ENCODE measurements at regions not wholly inside any gene's neighbourhood (a gene's known extent, or its start where the extent isn't known, plus 50 kb on each side); places are given as distances from the start of the nearest gene placed in this dataset.
A peak's percentile ranks its signal among the peaks of the same experiment; 100 is the strongest.

DNA sequence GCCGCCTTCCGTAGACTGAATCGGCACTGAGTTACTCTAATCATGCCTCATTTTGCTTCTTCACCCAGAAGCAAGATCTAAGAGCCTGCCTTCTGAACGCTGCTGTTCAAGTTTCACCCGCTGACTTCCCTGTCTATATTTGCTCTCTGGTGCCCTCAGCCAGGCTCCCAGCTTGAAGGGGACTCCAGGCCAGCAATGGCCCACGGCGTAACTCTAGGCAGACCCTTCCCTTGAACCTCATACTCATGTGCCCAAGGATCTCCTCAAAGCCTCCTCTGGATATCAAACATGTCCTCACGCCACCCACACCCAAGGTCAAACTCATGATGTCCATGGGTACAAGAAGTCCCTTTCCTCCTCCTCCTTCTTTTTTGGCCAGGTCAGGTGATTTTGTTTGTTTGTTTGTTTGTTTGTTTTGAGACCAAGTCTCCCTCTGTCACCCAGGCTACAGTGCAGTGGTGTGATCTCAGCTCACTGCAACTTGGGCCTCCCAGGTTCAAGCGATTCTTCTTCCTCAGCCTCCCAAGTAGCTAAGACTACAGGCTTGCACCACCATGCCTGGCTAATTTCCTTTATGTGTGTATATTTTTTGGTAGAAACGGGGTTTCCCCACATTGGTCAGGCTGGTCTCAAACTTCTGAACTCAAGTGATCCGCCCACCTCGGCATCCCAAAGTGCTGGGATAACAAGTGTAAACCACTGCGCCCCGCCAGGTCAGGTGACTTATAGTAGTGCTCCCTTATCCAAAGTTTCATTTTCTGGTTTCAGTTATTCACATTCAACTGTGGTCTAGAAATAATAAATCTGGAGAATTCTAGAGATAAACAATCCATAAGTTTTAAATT lies 239.0 kb downstream of the SYK start:
- FAIRE-seq (no peak), DNase-seq (ENCODE audit: low spot score) (no peak)

DNA sequence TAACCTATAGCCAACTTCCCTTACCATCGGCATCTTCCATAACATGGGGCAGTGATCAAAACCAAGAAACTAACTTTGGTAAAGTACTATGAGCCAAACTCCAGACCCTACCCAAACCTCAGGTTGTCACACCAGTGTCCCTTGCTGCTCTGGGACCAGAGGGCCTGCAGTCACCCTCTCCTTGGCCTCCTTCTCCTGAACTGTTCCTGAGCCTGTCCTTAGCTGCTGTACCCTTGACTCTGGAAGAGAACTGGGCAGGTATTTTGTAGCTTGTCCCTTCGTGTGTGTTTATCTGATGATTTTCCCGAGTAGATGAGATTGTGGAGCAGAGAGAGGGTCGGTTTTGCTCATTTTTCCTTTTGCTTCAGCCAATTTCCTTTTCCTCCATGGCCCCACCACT lies 240.4 kb downstream of the SYK start:
- no peak for FAIRE-seq
- no peak for DNase-seq (ENCODE audit: low spot score)

DNA sequence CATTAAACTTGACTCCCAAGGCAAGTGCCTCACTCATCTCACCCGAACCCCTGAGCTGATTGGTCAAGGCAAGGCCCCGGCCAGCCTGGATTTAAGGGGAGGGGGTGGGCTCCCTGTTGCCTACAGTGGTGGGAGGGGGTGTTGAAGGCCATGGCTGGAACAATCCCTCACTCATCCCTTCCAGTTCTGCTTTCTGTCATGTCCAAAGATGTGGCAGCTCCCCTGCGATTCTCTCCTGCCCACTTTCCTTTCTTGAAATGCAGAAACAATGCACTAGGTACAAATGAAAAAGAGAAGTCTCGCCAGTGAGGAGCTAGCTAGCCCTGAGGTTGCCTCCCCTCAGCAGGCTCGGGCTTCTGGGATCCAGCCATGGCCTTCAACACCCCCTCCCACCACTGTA lies 240.9 kb downstream of the SYK start:
- FAIRE-seq: no peak
- no peak for DNase-seq (ENCODE audit: low spot score)

DNA sequence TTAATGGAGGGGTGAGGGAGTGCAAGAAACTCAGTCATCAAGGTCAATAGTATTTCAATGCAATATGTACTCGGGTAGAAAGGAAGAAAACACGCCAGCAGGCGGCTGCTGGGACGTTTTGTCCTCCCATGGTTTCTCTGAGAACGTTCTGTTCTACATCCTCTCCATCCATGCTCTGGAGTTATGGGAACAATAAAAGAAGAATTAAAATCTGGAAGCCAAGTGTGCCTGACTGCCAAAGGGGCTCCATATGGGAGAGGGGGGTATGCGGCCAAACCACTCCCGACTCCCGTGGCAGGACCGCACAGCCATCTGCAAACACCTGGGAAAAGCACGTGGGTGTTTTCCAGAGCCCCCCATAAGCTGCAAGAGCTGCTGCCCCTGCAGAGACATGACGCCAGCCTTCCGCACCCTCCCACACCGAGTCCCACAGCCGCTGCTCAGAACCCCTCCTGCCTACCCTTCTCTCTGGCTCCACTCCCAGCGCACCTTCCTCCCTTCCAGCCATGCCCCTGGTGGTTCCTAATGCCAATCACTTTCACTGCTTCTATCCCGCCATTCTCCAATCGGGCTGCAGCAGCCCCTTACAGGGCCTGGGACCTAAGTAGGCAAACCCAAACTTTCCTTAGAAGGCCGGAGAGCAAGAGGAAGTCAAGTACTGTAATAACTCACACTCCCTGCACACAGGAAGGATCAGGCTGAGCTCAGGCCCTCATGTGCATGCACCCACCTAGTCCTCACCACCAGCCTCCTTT lies 241.6 kb downstream of the SYK start:
- FAIRE-seq: no peak

DNA sequence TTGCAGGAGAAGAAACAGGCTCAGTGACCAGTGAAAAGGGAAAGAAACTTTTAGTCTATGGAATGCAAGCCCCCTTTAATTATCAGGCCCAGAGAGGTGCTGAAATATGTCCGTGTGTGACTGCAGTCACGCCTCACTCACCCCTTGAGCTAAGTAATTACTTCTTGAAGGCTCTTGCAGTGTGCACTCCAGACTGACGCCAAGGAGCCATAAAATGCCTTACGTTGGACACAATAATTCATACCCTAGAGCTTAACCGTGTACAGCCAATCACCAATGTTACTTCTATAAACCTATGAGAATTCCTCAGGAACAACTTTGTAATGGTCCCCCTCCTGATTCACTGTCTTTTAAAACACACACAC lies 242.2 kb downstream of the SYK start:
- no peak for FAIRE-seq
- DNase-seq (ENCODE audit: low spot score): no peak

More for the DNA sequence above, 241.6 kb downstream of the SYK start:
- no peak for DNase-seq (ENCODE audit: low spot score)

DNA sequence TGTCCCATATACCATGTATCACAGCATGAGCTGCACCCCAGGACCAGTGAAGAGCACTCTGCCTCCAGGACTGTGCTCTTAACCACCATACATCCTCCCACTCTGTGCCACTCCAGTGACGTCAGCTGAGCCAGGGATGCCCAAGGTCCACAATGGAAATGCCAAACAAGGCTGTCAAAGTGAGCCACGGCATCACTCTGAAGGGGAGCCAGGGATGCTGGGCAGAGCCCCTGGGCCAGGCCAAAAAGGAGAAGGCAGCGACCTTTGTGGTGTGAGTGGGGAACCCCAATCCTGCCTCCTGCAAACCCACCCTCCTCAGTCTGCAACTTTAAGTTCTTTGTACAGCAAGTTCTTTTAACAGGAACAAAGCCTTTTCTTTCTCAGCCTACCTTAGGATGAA lies 242.7 kb downstream of the SYK start:
- FAIRE-seq: no peak
- DNase-seq (ENCODE audit: low spot score): no peak

DNA sequence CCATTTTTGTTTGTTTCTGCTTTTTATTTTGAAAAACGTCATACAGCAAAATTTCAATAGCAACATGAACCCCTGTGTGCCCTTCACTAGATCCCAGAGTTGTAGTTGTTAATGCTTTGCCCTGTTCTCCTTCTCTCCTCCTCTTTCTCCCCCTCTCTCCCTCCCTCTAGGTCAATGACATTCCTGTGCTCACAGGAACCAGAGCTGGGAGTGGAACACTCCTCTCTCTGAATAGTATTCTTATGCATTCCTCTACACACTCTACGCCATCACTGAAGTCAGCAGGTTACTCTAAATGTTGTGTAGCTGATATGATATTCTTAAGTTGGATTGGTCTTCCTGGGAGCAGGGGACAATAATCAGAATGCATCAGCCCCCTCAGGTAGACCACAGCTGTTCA lies 243.4 kb downstream of the SYK start:
- DNase-seq (ENCODE audit: low spot score): no peak

DNA sequence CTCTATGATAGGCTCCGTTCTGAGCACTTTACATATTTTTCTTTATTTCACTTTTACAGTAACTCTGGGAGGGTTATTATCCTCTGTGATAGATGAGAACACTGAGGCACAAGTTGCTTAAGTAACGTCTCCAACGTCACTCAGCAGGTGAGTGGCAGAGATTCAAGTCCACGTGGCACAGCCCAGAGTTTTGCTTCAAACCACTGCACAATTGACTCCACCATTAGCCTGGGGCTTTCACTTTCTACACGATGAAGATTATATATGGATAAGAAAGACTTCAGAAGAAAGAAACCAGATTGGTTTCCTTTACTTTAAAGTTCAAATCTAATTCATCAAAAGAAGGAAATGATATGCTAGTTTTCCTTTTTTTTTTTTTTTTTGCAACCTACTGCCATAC lies 245.9 kb downstream of the SYK start:
- FAIRE-seq (no peak), DNase-seq (ENCODE audit: low spot score) (no peak)

More for the DNA sequence above, 243.4 kb downstream of the SYK start:
- FAIRE-seq: no peak

DNA sequence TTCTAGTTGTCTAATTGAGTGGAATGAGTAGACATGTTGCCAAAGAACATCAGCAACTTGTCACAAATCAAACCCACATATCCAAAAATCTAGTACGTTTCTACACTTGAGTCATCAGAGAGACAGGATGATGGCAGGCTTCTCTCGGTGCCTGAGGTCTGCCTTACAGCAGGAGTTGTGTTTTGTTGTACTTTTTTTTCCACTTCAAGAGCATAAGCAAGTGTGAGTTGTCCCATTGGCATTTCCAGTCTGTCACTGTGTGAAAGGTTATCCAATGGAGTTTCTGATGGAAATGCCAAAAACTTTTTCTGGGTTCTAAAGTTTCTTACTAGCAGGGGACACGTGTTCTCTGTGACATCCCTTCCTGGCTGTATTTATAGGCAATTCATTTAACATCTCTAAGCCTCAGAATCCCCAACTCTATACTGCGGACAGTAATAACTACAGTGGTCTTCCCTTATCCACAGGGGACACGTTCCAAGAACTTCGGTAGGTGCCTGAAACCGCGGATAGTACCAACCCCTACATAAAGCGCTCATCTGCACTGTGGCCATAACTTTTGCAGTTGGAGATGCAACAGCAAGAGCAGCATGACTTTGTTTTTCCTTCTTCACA lies 246.5 kb downstream of the SYK start:
- DNase-seq (ENCODE audit: low spot score) (peak; percentile 86), FAIRE-seq (peak; percentile 90)

DNA sequence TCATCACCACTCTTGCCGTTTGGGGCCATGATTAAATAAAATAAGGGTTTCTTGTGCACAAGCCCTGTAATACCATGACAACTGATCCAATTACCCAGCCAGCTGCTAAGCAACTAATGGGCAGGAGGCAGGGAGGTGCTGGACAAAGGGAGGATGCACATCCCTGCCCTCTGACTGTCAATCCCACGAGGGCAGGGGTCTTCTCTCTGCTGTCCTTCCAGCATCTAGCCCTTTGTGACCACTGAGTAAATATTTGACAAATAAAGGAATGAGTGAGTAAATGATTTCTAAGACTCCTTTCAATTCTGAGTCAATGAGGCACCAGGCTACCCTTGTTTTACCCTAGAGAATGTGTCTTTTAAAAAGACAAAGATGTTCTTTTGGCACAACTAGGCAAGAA lies 247.1 kb downstream of the SYK start:
- peak; percentile 82 for FAIRE-seq
- peak; percentile 36 for DNase-seq (ENCODE audit: low spot score)

DNA sequence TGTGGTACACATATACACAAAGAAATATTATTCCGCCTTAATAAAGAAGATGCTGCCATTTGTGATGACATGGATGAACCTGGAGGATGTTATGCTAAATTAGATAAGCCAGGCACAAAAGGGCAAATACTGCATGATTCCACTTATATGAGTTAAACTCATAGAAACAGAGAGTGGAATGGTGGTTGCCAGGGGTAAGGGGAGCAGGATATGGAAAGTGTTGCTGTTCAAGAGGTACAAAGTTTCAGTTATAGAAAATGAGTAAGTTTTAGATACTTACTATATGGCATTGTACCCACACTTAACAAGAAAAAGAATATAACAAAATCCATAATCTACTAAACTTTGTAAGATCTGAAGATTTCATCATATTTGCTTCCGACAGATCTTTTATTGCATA lies 252.2 kb downstream of the SYK start:
- no peak for FAIRE-seq

DNA sequence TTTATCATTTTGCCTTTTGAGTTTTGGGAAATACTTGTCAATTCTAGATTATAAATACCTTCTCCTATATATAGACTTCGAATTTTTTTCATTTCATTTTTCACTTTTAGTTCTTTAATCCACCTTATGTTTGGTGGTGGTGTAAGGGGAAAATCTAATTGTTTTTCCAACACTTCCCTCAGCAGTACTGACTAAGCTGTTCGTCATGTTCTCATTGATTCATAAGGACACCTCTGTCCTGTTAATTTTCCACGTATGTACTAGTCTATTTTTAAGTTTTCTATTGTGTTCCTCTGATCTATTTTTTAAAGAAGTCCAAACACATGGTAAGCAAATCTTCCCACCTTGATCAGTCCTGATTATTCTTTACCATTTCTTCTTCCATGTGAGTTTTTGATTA lies 254.2 kb downstream of the SYK start:
- FAIRE-seq: no peak
- DNase-seq (ENCODE audit: low spot score): no peak

More for the DNA sequence above, 252.2 kb downstream of the SYK start:
- DNase-seq (ENCODE audit: low spot score): no peak

DNA sequence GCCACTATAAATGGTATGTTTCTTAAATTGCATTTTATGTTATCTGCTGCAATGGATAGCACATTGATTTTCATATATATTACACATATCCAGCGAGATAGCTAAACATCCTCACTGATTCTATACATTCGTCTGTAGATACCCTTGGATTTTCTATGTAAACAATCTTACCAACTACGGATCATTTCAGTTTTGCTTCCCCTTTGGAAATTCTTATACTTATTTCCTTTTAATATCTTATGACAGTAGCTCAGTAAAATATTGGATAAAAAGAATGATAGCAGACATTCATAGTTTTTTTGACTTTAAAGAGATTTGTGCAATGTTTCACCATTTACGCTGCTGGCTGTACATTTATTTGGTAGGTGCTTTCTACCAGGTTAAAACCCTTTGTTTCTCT lies 254.9 kb downstream of the SYK start:
- no peak for FAIRE-seq

DNA sequence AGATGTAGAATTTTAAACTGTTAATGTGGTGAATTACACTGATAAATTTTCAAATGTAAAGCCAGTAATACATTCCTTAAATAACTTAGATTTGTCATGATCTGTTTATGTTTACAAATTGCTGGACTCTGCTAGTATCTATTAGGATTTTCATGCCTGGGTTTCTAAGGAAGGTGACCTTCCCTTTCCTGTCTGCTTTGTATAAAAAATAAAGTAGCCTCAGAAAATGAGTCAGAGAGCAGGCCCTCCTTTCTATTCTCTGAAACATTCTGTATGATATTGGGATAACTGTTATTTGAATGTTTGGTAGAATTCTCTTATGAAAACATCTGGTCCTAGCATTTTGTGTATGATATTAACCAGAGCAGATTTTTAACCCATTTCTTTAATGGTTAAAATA lies 255.3 kb downstream of the SYK start:
- no peak for FAIRE-seq
- no peak for DNase-seq (ENCODE audit: low spot score)

More for the DNA sequence above, 254.9 kb downstream of the SYK start:
- DNase-seq (ENCODE audit: low spot score): no peak

DNA sequence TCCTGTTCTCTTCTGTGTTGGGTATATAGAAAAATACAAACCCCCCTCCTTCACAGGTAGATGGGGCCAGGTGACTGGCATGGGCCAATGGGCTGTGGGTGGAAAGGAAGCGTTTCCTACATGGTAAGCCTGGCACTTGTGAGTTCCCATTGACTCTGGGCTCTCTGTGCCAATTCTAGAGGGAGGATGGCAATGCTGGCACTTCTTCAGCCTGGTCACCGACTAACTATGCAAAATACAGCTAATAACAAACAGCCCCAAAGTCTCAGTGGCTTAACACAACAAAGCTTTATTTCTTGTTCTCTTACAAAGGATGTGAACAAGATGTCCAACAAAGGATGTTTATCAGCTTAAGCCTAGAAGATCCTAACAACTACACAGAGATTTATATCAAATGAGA lies 258.1 kb downstream of the SYK start:
- FAIRE-seq (no peak), DNase-seq (ENCODE audit: low spot score) (no peak)

DNA sequence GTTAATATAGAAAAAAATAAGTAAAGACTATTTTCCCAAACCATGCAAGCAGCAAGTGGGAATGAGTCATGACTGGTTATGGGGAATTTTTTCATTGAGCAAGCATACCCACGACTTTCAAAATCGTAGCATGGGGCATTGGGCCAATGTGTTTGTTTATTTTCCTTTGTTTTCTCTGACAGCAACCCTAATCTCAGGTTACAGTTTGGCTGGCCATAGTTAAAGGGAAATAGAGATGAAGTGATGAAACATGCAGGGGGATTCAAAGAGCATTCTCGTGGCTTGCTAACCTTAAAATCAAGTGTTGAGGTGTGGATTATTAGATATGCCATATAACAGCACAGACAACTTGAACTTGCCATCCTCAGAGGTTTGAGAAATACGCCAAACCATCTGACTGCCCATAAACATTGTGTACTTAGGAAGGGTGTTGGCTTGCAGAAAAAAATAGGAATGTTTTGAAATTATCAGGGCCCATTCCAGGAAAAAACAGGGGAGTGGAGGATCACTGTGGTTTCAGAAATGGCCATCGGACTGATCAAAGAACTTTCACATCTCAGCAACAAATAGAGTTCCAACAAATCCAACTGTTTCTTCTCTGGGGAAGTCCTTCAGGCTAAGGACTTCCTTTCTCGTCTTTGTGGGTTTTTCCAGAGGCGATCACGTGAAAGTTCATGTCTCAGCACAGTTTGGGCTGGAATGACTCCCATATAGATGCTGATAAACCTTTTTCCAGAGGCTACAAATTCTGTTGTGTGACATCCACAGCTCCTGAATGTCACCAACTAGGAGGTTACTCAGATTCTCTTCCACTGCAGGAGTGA lies 259.1 kb downstream of the SYK start:
- peak; percentile 61 for FAIRE-seq
- peak; percentile 53 for DNase-seq (ENCODE audit: low spot score)

DNA sequence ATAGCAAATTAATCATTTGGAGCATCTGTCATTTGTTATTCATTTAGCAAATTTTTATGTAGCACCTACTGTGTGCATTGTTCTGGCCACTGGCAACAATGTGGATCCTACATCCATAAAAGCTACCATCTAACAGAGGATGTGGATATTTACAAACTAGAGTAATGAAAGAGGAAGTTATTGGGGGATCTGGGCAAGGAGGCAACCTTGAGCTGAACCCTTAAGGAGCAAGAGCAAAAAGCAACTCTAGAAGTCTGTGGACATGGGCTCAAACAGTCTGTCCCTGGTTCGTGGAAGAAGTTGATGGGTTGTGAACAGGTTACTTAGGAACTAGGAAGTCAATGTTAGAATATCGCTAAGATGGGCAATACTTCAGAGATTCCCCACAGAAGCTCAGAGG lies 259.9 kb downstream of the SYK start:
- DNase-seq (ENCODE audit: low spot score) (no peak), FAIRE-seq (no peak)

DNA sequence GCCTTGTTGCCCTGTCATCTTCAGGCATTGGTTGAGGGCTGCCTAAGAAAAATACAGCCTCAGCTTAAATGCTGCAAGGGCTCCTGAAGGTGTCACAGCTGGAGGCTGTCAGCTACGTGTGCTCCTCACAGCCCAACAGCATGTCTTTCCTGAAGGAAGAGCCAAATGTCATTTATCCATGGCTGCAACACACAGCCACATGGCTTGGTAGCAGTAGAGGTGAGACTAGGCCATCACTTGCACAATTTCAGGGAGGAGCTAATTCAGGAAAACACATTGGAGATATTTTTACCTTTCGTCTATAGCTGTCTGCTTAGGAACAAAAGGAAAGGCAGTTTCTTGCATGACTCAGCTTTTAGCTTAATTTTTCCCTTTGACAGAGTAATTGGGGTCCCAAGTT lies 260.7 kb downstream of the SYK start:
- no peak for FAIRE-seq
- DNase-seq (ENCODE audit: low spot score): no peak

DNA sequence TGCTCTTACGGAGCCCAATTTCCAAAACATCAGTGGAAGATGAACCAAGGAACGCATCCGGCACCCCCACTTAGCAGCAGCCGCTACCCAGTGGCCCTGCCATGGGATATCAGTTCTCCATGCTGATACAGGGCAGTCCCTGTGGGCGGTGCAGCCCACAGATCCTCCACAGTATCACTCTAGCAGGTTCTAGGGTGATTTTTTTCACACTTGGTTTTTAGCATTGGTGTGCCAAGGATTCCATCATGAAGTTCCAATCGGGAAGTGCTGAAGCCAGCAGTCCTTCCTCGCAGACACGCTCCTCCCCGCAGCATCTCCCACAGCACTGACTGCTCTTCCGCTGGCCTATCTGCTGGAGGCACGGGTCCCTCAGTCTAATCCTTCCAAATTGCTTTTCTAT lies 261.9 kb downstream of the SYK start:
- FAIRE-seq (no peak), DNase-seq (ENCODE audit: low spot score) (no peak)

DNA sequence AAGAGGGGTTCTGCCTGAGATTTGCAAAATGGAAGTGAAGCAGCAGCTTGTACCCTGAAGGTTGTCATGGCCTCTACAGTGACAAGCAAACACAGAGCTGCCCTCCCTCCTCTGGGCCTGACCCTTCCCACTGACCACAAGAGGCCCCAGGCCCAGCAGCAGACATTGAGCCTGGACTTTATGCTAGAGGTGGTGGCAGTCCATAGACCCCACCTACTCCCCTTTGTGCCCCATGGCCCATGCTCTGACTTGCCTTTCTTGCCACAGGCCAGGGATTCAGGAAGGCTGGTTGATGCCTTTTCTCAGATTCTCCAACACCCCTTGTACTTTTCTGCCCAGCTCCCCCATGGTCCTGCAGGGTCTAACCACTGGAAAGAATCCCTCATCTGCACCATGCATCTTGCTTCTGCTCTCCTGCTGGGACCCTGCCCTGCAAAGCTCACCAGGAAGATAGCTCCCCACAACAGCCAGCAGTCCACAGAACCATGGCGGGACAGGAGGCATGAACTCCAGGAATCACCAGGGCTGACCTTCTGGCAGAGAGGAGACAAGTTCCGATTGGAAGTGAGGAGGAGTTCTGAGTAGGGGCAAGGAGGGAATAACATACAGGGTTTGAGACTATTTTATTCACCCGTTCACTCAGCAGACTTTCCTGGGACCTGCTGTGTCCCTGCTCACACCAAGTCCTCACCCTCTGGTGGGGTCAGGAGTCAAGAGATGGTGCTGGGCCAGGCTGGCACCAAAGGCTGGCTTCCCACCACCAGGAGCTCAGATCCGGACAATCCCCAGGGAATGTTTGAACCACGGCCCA lies 263.8 kb downstream of the SYK start:
- FAIRE-seq (no peak), DNase-seq (ENCODE audit: low spot score) (no peak)

DNA sequence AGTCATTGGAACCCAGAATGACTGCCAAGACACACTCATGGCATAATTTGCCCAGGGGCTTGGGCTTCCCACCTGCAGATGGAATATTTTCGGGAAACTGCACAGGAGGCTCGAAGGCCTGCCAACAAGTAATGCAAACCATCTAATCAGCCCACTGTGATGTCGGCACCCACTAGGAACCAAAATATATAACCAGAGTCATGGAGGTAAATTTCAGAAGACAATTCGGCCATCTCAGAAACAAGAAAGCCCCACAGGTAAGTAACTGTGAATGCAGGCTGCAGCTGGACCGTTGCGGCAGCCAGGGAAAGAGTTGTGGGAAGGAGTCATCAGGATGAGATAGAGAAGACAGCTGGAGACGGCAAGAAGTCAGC lies 264.4 kb downstream of the SYK start:
- no peak for FAIRE-seq
- DNase-seq (ENCODE audit: low spot score): no peak

Measured in RCC 7860 (cell line).